GM19043 (cell line): ENCODE measurements at regions not wholly inside any gene's neighbourhood (a gene's known extent, or its start where the extent isn't known, plus 50 kb on each side); places are given as distances from the start of the nearest gene placed in this dataset.
"Not testable (repeated sequence)": the region's sequence is repeated elsewhere in the genome, so short reads cannot be mapped to it uniquely, and the experiment has no call there.

Experiments used
- ATAC-seq: cut with Tn5 transposase; IDR thresholded peaks from one replicate; pipeline ENCODE4 v1.9.1; 2021; ENCODE audit warnings: low read depth; ENCODE audit not compliant: unreplicated experiment

GRCh38 chr12:127008755-127009403 lies 1258.1 kb upstream of the TMEM132C start:
- no peak for ATAC-seq

- no peak for ATAC-seq
Observed at GRCh38 chr12:127012109-127012508, 1254.9 kb upstream of the TMEM132C start.

- ATAC-seq = no peak
Observed at GRCh38 chr12:127013197-127013596, 1253.8 kb upstream of the TMEM132C start.

GRCh38 chr12:127014079-127014478 lies 1252.9 kb upstream of the TMEM132C start:
- no peak for ATAC-seq

DNA sequence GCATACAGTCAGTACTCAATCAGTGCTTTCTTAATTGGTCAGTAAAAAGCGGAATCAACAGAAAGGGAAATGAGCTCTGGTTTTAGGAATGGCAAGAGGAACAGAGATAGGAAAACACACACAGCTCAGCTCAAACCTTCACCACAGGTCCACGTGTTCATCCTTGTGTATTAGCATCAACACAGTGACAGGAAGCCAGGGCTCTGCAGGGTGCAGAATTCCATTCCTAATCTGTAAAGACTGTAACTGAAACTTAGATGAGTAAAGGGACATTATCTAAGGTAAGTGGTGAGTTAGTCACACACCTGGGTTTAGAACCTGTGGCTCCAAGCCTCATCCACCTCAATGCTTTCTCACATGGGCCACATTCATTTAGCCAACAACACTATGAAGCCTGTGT lies 1242.2 kb upstream of the TMEM132C start:
- ATAC-seq = no peak

DNA sequence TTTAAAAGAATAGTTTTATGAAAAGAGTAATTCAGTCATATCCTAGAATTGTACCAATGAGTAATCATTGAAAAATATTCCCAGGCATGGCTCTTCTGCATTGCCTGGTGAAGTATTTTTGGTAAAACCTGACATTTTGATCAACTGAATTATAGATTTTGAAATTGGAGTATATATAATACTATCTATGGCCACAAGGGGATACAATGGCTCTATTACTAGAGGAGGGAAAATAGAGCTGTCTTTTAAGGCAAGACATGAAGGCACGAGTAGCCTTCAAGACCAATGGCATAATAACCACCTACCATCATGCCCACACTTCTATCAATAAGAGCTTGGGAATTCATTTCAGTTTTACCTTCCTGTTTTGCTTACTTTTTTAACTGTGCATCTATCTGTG lies 1241.4 kb upstream of the TMEM132C start:
- no peak for ATAC-seq

DNA sequence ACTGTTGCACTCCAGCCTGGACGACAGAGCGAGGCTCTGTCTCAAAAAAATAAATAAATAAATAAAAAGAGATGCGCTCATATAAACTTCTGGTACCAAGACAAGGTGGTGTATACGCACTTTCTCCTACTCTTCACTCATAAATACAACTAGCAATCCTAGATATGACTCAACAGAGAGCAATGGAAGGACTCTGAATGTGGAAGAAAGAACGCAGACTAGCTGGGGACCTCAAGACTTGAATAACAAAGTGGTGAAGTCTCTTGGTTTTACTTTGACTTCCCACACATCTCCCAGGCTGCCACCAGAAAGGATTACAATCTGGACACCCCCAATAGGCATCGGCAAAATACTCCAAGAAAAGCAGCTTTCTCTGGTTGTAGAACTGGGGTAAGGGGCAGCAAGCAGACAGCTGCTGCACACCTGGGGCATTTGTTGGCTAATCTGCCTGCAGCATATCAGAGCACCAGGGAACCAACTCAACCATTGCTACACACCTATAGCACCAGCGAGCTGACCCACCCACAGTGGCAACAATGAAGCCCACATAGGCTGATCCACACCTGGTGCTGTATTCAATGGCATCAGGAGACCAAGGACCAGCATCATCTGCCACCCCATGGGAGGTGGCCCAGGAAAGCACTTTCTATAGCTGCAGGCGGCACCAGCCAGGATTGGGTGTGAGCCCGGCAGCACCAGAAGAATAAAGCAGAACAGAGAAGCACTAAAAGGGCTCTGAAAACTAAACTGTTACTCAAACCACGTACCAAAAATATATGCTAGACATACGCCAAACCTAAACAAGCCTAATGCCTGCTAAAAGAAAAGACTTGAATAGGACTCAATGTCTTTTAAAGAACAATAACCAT lies 1231.7 kb upstream of the TMEM132C start:
- no peak for ATAC-seq

DNA sequence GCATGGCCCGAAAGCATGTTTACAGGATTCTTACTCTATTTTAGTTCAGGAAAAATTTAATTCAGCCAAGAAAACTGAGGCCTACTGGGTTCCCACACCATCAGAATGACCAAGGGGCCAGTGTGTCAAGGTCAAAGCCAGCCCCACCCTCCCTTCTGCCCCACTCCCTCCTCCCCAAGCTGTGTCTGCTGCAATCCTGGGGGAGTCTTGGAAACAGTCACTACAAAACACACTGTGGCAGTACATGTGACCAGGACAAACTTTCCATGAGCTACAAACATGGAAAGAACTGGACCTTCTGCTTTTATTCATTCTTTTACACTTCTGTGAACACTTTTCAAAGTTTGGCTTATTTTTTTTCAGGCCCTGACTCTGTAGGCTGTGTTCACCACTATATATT lies 1228.8 kb upstream of the TMEM132C start:
- no peak for ATAC-seq

DNA sequence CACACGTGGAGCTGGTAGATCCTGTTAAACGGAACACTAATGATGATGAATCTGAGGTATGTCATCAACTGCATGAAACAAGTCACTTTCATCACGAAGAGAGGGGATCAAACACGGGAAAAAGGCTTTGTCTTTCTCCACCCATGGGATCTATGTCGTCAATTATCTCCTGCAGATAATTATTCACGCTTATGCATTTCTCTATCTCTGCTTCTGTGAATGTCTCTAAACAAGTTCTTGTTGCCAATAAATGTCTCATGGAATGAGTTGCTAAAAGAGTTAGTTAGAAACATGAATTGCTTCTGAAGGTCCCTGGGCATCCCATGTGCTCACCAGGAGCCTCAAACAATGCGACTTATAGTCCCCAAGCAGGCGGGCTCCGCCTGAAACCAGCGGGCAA lies 1228.2 kb upstream of the TMEM132C start:
- no peak for ATAC-seq

GRCh38 chr12:127041985-127042625 lies 1224.9 kb upstream of the TMEM132C start:
- peak; percentile 97 for ATAC-seq

GRCh38 chr12:127043731-127044130 lies 1223.2 kb upstream of the TMEM132C start:
- no peak for ATAC-seq

GRCh38 chr12:127044836-127045235 lies 1222.1 kb upstream of the TMEM132C start:
- no peak for ATAC-seq

DNA sequence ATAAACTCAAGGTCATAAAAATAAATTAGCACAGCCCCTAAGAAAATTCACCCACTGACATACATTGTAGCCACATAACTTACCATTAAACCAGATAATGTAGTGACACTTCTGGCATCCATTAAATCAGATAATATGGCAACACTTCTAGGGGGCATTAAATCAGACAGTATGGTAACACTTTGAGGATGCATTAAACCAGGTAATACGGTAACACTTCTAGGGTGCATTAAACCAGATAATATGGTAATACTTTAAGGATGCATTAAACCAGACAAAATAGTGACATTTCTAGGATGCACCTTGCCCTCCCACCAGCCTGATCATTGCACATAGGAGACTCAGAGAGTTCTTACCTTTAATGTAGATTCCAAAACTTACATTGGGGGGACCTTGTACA lies 1220.5 kb upstream of the TMEM132C start:
- ATAC-seq = no peak

- no peak for ATAC-seq
Observed at GRCh38 chr12:127048057-127048456, 1218.9 kb upstream of the TMEM132C start.

- ATAC-seq = not testable (repeated sequence)
Observed at GRCh38 chr12:127048525-127048924, 1218.4 kb upstream of the TMEM132C start.

- no peak for ATAC-seq
Observed at GRCh38 chr12:127051139-127051538, 1215.8 kb upstream of the TMEM132C start.

- ATAC-seq = no peak
Observed at GRCh38 chr12:127052511-127053232, 1214.3 kb upstream of the TMEM132C start.

DNA sequence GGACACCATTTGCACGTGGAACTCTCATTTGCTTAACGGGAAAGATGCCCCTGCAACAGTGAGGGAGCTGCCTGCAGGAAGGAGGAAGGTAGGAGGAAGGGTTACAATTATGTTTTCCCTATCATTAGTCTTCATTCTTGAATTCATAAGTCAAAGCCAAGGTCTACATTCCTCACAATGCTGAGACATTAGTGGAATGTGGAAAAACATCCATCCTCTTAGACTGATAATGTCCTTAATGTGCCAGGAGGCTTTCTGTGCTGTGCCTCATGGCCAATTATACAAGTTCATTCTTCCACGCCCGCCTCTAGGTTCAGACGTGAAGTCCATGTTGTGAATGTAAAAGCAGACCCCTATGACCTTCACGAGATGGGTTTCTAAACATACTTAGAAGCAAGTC lies 1212.4 kb upstream of the TMEM132C start:
- ATAC-seq = no peak

- no peak for ATAC-seq
Observed at GRCh38 chr12:127060310-127060847, 1206.6 kb upstream of the TMEM132C start.

DNA sequence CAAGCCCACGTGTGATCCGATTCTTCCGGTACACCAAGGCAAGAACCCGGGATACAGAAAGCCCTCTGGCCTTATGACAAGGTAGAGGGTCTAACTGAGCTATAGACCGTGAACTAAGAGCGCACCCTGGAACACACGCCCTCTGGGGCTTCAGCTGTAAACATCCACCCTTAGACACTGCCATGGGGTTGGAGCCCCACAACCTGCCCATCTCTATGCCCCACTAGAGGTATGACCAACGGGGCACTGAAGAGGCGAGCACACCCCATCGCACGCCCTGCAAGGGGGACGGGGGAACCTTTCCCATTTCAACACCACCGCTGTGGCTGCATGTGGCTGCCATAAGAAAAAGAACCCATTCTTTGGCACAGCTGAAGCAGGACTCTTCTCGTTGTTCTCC lies 1206.0 kb upstream of the TMEM132C start:
- ATAC-seq = no peak
